ENCODE measurements at regions not wholly inside any gene's neighbourhood (a gene's known extent, or its start where the extent isn't known, plus 50 kb on each side); places are given as distances from the start of the nearest gene placed in this dataset.

DNA sequence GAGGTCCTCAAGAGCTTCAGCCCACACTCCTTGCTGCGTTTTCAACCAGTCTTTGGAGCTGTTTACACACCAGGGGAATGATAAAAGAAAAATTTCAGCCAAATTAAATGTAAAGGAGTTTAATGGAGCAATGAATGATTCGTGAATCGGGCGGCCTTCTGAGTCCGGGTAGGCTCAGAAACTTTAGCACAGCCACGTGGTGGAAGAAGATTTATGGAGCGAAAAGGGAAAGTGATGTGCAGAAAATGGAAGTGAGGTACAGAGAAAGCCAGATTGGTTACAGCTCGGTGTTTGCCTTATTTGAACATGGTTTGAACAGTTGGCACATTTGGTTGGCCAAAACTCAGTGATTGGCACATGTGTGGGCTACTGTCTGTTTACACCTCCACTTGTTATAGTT lies 305.4 kb downstream of the MAF start:
- Histone ChIP-seq H3K4me3 (no peak overlapping the region), H3K27ac (no peak overlapping the region), H3K27me3 (no peaks in the 10 kb centered on the region), H3K9me3 (no peaks in the 10 kb centered on the region), H3K4me1 (peaks cover 12% of the 10 kb centered on the region), H3K36me3 (replicated peaks in 1 of 2; ENCODE audit: insufficient read depth in 1 of 2, low read depth in 2 of 2) (no peaks in the 10 kb centered on the region)
- TF ChIP-seq, protein P1, sequence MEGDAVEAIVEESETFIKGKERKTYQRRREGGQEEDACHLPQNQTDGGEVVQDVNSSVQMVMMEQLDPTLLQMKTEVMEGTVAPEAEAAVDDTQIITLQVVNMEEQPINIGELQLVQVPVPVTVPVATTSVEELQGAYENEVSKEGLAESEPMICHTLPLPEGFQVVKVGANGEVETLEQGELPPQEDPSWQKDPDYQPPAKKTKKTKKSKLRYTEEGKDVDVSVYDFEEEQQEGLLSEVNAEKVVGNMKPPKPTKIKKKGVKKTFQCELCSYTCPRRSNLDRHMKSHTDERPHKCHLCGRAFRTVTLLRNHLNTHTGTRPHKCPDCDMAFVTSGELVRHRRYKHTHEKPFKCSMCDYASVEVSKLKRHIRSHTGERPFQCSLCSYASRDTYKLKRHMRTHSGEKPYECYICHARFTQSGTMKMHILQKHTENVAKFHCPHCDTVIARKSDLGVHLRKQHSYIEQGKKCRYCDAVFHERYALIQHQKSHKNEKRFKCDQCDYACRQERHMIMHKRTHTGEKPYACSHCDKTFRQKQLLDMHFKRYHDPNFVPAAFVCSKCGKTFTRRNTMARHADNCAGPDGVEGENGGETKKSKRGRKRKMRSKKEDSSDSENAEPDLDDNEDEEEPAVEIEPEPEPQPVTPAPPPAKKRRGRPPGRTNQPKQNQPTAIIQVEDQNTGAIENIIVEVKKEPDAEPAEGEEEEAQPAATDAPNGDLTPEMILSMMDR (IDR thresholded peaks at IDR 0.05) = no peak
- no peak for TF ChIP-seq POLR2A (IDR thresholded peaks at IDR 0.05)
- WGBS, 2 donors = 78 to 79% methylated on average over 8 of the region's 8 CpGs
- DNase-seq = no peak
- no peak for ATAC-seq
- intact Hi-C loops (cut with DNase I) = no loop called here

DNA sequence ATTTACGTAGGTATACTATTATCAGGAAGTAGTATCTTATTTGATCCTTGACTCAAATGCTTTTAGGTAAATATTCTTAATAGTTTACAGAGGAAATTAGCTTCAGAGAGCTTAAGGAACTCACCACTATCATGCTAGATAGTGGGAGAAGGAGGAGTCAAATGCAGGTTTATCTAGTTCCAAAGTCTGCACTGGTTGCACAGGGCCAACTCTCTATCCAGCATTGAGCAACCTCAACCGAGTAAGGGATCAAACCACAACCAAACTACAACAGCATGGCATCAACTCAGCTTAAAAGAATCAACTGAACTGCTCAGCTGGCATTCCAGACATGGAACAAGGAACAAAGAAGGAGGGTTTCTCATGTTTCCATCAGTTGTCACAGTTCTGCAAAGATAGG lies 306.0 kb downstream of the MAF start:
- H3K4me3 ChIP-seq = no peak overlapping the region
- 33 to 40% methylated on average over 2 of the region's 2 CpGs for WGBS, 2 donors
- DNase-seq (no peak), ATAC-seq (no peak)
- no peaks in the 10 kb centered on the region for H3K9me3 ChIP-seq
- H3K27ac ChIP-seq = no peak overlapping the region
- H3K36me3 ChIP-seq (replicated peaks in 1 of 2; ENCODE audit: insufficient read depth in 1 of 2, low read depth in 2 of 2) = no peaks in the 10 kb centered on the region
- TF ChIP-seq POLR2A (IDR thresholded peaks at IDR 0.05) = no peak
- TF ChIP-seq, protein P1 (IDR thresholded peaks at IDR 0.05) = no peak
- peaks cover 12% of the 10 kb centered on the region for H3K4me1 ChIP-seq
- H3K27me3 ChIP-seq = no peaks in the 10 kb centered on the region
- intact Hi-C loops (cut with DNase I) = no loop called here

DNA sequence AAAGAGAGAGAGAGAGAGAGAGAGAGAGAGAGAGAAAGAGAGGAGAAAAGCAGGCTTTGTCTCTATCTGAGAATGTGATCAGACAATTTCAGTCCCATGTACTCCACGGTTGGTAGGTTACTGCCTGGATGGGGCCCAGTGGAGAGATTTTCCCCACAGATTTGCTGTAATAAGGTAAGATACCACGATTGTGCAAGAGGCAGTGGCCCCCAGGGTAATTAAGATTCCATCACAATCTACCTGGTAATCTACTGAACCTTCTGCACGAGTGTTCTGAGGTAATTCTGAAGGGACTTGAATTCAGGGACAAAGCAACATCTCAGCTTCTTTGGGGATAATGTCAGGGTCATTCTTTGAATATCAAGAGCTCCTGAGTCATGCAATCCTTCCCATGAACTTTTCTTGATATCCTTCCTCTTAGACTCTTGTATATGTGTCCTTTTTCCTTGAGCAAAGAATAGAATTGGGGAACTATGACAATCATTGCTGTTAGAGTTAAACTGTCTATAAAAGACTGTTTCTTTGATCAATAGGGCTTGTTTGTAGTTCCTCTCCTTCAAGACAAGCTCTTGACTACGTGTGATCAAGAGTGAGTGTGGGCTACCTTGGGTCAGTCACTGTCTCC lies 306.6 kb downstream of the MAF start:
- H3K27me3 ChIP-seq = no peaks in the 10 kb centered on the region
- peaks cover 12% of the 10 kb centered on the region for H3K4me1 ChIP-seq
- intact Hi-C loops (cut with DNase I) = no loop called here
- no peaks in the 10 kb centered on the region for H3K36me3 ChIP-seq (replicated peaks in 1 of 2; ENCODE audit: insufficient read depth in 1 of 2, low read depth in 2 of 2)
- TF ChIP-seq, protein P1 (IDR thresholded peaks at IDR 0.05) = no peak
- no peak for TF ChIP-seq POLR2A (IDR thresholded peaks at IDR 0.05)
- no peak overlapping the region for H3K4me3 ChIP-seq
- WGBS, 2 donors = 55 to 56% methylated on average over 4 of the region's 4 CpGs
- H3K27ac ChIP-seq = no peak overlapping the region
- no peak for ATAC-seq
- no peak for DNase-seq
- H3K9me3 ChIP-seq = no peaks in the 10 kb centered on the region

DNA sequence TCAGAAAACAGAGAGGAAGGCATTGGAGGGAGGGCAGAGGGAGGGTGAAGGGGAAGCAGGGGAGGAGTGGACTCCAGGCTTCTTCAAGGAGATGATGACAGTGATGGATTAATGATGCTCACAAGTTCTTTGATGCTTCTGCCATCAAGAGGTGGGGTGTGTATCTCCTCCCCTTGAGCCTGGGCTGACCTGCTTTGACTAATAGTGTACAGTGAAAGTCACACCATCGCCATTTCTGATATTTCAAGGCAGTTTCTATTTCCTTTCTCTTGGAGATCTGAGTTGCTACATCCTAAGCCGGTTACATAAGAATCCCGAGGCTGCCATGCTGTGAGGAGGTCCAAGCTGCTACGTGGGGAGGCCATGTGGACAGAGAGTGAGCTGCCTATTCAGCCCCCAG lies 312.5 kb downstream of the MAF start:
- Histone ChIP-seq H3K36me3 (replicated peaks in 1 of 2; ENCODE audit: insufficient read depth in 1 of 2, low read depth in 2 of 2) (no peaks in the 10 kb centered on the region), H3K27ac (no peak overlapping the region), H3K4me1 (peaks cover 6% of the 10 kb centered on the region), H3K27me3 (no peaks in the 10 kb centered on the region), H3K4me3 (no peak overlapping the region), H3K9me3 (no peaks in the 10 kb centered on the region)
- ATAC-seq (no peak), DNase-seq (no peak)
- WGBS, 2 donors = 79 to 88% methylated on average over 4 of the region's 4 CpGs
- intact Hi-C loops (cut with DNase I) = no loop called here
- TF ChIP-seq, protein P1 (IDR thresholded peaks at IDR 0.05) = no peak
- TF ChIP-seq POLR2A (IDR thresholded peaks at IDR 0.05) = no peak

DNA sequence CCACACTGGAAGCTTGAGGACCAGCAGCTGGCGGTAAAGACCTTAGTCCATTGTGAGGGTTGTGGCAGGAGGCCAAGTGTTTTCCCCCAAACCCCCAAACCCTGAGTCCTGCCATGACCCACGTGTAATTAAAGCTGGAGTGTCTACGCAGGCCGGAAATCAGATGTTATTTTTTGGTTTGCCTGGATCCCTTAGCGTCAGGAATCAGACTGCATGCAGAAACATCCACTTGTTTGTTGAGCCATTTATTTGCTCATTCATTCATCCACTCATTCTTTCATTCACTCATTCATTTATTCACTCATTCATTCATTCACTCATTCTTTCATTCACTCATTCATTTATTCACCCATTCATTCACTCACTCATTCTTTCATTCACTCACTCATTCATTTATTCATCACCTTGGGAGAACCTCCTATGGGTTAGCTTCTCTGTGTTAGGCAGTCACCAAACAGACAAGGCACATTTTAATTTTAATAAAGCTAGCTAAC lies 313.1 kb downstream of the MAF start:
- intact Hi-C loops (cut with DNase I) = no loop called here
- Histone ChIP-seq H3K4me1 (peaks cover 6% of the 10 kb centered on the region), H3K27ac (peak overlapping the region in 3 of 4 donors; percentile 33 to 67 (median 44)), H3K4me3 (no peak overlapping the region), H3K36me3 (replicated peaks in 1 of 2; ENCODE audit: insufficient read depth in 1 of 2, low read depth in 2 of 2) (no peaks in the 10 kb centered on the region), H3K9me3 (no peaks in the 10 kb centered on the region), H3K27me3 (no peaks in the 10 kb centered on the region)
- no peak for DNase-seq
- no peak for ATAC-seq
- TF ChIP-seq POLR2A (IDR thresholded peaks at IDR 0.05) = no peak
- TF ChIP-seq, protein P1 (IDR thresholded peaks at IDR 0.05) = no peak
- 12 to 19% methylated on average over 5 of the region's 5 CpGs for WGBS, 2 donors

All from body of pancreas (tissue), 4 donors.